GM12865 (cell line): ENCODE measurements at regions not wholly inside any gene's neighbourhood (a gene's known extent, or its start where the extent isn't known, plus 50 kb on each side); places are given as distances from the start of the nearest gene placed in this dataset.

ENCODE experiments used
- DNase-seq: peaks from one replicate; pipeline ENCODE4 v3.0.0; 2010; ENCODE audit warnings: low read depth
- H3K4me3 ChIP-seq: 2 replicates; pipeline ENCODE4 v1.5.1; 2011; ENCODE audit warnings: mild to moderate bottlenecking, low read depth, low read length, control low read depth
- CTCF ChIP-seq: IDR thresholded peaks from 2 replicates; pipeline ENCODE4 v1.5.1; 2011; ENCODE audit warnings: low read length, control low read depth, low read depth, inconsistent platforms; ENCODE audit not compliant: insufficient read depth; ENCODE audit errors: missing control alignments

DNA sequence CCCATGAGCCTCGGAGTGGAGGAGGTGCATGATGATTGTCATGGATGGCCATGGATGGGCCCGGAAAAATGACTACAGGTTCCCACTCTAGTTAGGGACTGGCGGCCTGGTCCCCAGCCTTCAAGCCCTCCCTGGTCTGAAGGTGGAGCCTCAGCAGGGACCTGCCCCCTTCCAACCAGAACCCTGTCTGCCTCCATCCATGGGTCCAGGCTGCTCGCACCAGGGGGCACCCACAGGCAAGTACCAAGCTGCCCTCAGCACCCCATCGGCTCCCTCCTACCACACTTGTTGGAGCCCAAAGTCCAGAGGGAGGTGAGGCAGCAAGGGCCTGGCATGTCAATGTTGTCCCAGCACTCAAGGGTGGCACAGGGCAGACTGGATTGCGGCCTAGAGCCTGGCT lies 2468.6 kb downstream of the PCDH7 start:
- no peak overlapping the region for H3K4me3 ChIP-seq
- TF ChIP-seq CTCF = no peak
- DNase-seq = no peak

DNA sequence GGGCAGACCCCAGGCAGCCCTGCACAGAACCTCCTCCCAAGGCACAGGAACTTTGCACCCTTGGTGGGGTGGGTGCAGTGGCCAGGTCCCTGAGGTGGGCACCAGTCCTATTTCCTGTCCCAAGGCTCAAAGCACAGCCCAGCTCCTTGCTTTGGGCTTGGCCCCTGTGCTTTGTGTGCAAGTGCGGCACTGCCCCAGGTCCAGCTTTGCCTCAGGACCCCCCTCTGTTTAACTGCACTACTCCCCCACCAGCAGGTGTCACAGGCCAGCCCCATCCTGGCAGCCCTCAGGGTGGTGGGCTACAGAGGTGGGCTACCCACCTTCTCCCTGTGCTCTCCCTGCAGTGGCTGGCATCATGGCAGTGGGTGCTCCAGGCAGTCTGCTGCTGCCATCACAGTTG lies 2469.0 kb downstream of the PCDH7 start:
- no peak overlapping the region for H3K4me3 ChIP-seq
- no peak for TF ChIP-seq CTCF
- no peak for DNase-seq

- H3K4me3 ChIP-seq = no peak overlapping the region
- TF ChIP-seq CTCF = no peak
- DNase-seq = no peak
These were observed 2472.9 kb downstream of the PCDH7 start for GRCh38 chr4:33193109-33193508.

DNA sequence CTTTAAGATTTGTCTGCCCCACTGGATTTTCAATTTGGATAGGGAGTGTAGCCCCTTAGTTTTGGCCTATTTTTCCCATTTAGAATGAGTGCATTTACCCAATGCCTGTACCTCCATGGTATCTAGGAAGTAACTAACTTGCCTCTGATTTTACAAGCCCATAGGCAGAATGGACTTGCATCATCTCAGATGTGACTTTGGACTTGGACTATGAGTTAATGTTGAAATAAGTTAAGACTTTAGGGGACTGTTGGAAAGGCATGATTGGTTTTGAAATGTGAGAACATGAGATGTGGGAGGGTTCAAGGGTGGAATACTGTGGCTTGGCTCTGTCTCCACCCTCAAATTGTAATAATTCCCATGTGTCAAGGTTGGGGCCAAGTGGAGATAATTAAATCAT lies 2480.2 kb downstream of the PCDH7 start:
- no peak overlapping the region for H3K4me3 ChIP-seq
- DNase-seq = no peak
- TF ChIP-seq CTCF = no peak

- no peak for TF ChIP-seq CTCF
- no peak for DNase-seq
- no peak overlapping the region for H3K4me3 ChIP-seq
These were observed 2498.1 kb downstream of the PCDH7 start for GRCh38 chr4:33218238-33218637.

GRCh38 chr4:33226133-33226532 lies 2506.0 kb downstream of the PCDH7 start:
- no peak for DNase-seq
- H3K4me3 ChIP-seq = no peak overlapping the region
- no peak for TF ChIP-seq CTCF

DNA sequence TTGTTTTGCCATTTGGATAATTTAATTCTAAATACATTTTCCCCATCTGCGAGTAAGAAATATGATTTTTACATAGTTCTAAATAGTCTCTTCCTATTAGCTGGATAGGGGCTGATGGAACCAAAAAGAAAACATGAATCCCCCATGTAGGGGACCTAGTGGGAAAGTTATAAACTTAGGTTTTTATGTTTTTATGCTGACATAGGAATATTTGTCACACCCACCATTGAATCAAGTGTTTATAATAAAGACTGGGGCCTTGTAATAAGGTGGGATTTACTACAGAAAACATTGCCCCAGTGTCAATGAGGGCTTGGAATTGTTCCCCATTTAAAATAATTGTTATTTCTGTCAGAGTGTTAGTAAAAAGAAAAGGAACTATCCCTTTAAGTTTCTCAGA lies 2506.6 kb downstream of the PCDH7 start:
- no peak for DNase-seq
- H3K4me3 ChIP-seq = no peak overlapping the region
- no peak for TF ChIP-seq CTCF
